ENCODE measurements at regions not wholly inside any gene's neighbourhood (a gene's known extent, or its start where the extent isn't known, plus 50 kb on each side); places are given as distances from the start of the nearest gene placed in this dataset.

- TF ChIP-seq CTCF (conservative IDR thresholded peaks at IDR 0.05; ENCODE audit: low read depth, low read length) (no peak), EZH2phosphoT487 (IDR thresholded peaks at IDR 0.05; ENCODE audit: borderline replicate concordance, low read length) (no peak)
Observed at GRCh38 chr5:142408536-142408935, 83.7 kb upstream of the SPRY4 start.

All from PC-3 (cell line).